ENCODE measurements at regions not wholly inside any gene's neighbourhood (a gene's known extent, or its start where the extent isn't known, plus 50 kb on each side); places are given as distances from the start of the nearest gene placed in this dataset.

GRCh38 chr15:70284438-70285214 is 186.9 kb upstream of the TLE3 start (continued):
- TF ChIP-seq EGR1 (IDR thresholded peaks at IDR 0.05; ENCODE audit: borderline replicate concordance, low read depth, low read length) (no peak), TAF1 (IDR thresholded peaks at IDR 0.05; ENCODE audit: low read depth, low read length) (no peak)

Data from H1 (cell line).